Body of pancreas (tissue), 4 donors: ENCODE measurements at regions not wholly inside any gene's neighbourhood (a gene's known extent, or its start where the extent isn't known, plus 50 kb on each side); places are given as distances from the start of the nearest gene placed in this dataset.
A peak's percentile ranks its signal among the peaks of the same experiment; 100 is the strongest.

Experiments used
- ATAC-seq: fragments of 150-250 bp; one replicate; pipeline ENCODE4 v1.9.1; 2016
- DNase-seq, 4 donors: peaks; one replicate each; pipeline ENCODE4 v3.0.0-alpha.2; 2019
- H3K27ac ChIP-seq, 4 donors: fragments of 200-600 bp; sonication (generic); 1 replicate in 3 of 4; 2 replicates in 1 of 4; pipeline versions ENCODE4 v1.5.1 to v1.6.1; 2016 to 2019; ENCODE audit warnings: mild to moderate bottlenecking in 1 of 4, mixed read lengths in 1 of 4, moderate library complexity in 1 of 4
- H3K27me3 ChIP-seq, 2 donors: fragments of 200-600 bp; sonication (generic); one replicate each; pipeline ENCODE4 v1.6.0; 2016; ENCODE audit warnings: mild to moderate bottlenecking in 1 of 2
- H3K36me3 ChIP-seq, 2 donors: fragments of 200-600 bp; sonication (generic); replicated peaks in 1 of 2; 2 replicates each; pipeline ENCODE4 v1.5.1; 2016; ENCODE audit warnings: low read depth in 2 of 2; ENCODE audit not compliant: insufficient read depth in 1 of 2
- H3K4me1 ChIP-seq: fragments of 200-600 bp; sonication (generic); one replicate; pipeline ENCODE4 v1.6.0; 2016
- H3K4me3 ChIP-seq, 2 donors: fragments of 200-600 bp; sonication (generic); 1 replicate in 1 of 2; 2 replicates in 1 of 2; pipeline ENCODE4 v1.5.1; 2016 to 2019
- H3K9me3 ChIP-seq, 3 donors: fragments of 200-600 bp; sonication (generic); 1 replicate in 2 of 3; 2 replicates in 1 of 3; pipeline ENCODE4 v1.5.1; 2016
- POLR2A ChIP-seq, 3 donors: fragments of 450-650 bp; IDR thresholded peaks; one replicate each; pipeline ENCODE4 v1.6.1; 2016; ENCODE audit warnings: antibody characterized with exemption in 3 of 3, mild to moderate bottlenecking in 2 of 3
- WGBS, 2 donors: methylation state at CpG; one replicate each; pipeline ENCODE4 v1.1.5; 2017; 5-methylcytosine and 5-hydroxymethylcytosine counted together
- intact Hi-C: fragments of 100-400 bp; cut with DNase I; formaldehyde crosslinking; loops from one replicate; pipeline ENCODE4 v1.15.1; 2023
- TF ChIP-seq, protein P1 (sequence below), 7 experiments: fragments of 450-650 bp in 4 of 7; fragments of 200-600 bp in 3 of 7; sonication (generic) in 3 of 7; IDR thresholded peaks; one replicate each; pipeline ENCODE4 v1.5.1; 2016 to 2019; ENCODE audit warnings: antibody characterized with exemption in 7 of 7

DNA sequence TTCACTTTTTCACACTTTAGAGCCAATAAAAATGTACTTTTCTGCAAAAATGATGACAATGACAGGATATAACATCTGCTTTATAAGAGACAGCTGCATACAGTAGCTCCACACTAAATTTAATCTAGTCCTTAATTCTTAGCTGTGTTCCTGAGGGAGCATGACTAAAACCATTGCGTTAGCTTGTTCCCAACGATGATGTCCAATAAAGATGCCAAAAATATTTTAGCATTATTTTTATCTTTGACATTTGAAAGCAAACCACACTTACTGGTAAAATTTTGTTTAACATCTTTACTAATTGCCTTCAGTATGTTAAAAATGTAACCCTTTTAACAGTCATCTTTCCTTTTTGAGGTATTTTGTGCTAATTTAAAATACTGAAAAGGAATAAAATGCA lies 382.7 kb downstream of the CHSY3 start:
- no peaks in the 10 kb centered on the region for H3K9me3 ChIP-seq
- no peak for DNase-seq
- H3K27me3 ChIP-seq, result no peaks in the 10 kb centered on the region
- no peak overlapping the region for H3K4me3 ChIP-seq
- TF ChIP-seq, protein P1, sequence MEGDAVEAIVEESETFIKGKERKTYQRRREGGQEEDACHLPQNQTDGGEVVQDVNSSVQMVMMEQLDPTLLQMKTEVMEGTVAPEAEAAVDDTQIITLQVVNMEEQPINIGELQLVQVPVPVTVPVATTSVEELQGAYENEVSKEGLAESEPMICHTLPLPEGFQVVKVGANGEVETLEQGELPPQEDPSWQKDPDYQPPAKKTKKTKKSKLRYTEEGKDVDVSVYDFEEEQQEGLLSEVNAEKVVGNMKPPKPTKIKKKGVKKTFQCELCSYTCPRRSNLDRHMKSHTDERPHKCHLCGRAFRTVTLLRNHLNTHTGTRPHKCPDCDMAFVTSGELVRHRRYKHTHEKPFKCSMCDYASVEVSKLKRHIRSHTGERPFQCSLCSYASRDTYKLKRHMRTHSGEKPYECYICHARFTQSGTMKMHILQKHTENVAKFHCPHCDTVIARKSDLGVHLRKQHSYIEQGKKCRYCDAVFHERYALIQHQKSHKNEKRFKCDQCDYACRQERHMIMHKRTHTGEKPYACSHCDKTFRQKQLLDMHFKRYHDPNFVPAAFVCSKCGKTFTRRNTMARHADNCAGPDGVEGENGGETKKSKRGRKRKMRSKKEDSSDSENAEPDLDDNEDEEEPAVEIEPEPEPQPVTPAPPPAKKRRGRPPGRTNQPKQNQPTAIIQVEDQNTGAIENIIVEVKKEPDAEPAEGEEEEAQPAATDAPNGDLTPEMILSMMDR (IDR thresholded peaks at IDR 0.05), result no peak
- no peak for TF ChIP-seq POLR2A (IDR thresholded peaks at IDR 0.05)
- ATAC-seq, result no peak
- intact Hi-C loops, result no loop called here
- H3K4me1 ChIP-seq, result no peaks in the 10 kb centered on the region
- WGBS, 2 donors, result 76 to 87% methylated on average over 2 of the region's 2 CpGs
- no peaks in the 10 kb centered on the region for H3K36me3 ChIP-seq
- no peak overlapping the region for H3K27ac ChIP-seq

GRCh38 chr5:130282049-130282448 lies 377.8 kb downstream of the CHSY3 start:
- DNase-seq, result peak in 1 of 4 donors; percentile 15
- WGBS, 2 donors, result 84 to 90% methylated on average over 1 of the region's 1 CpG
- no peaks in the 10 kb centered on the region for H3K27me3 ChIP-seq
- H3K4me3 ChIP-seq, result no peak overlapping the region
- peaks cover 12% of the 10 kb centered on the region for H3K4me1 ChIP-seq
- H3K36me3 ChIP-seq, result no peaks in the 10 kb centered on the region
- peak; percentile 21 for ATAC-seq
- no peaks in the 10 kb centered on the region for H3K9me3 ChIP-seq
- TF ChIP-seq POLR2A (IDR thresholded peaks at IDR 0.05), result no peak
- TF ChIP-seq, protein P1 (IDR thresholded peaks at IDR 0.05), result no peak
- intact Hi-C loops, result no loop called here
- H3K27ac ChIP-seq, result no peak overlapping the region

- Histone ChIP-seq H3K27ac (peak overlapping the region in 2 of 4 donors; percentile 41 to 47), H3K27me3 (no peaks in the 10 kb centered on the region), H3K4me3 (no peak overlapping the region), H3K4me1 (peaks cover 12% of the 10 kb centered on the region), H3K36me3 (no peaks in the 10 kb centered on the region), H3K9me3 (no peaks in the 10 kb centered on the region)
- TF ChIP-seq POLR2A (IDR thresholded peaks at IDR 0.05), result no peak
- TF ChIP-seq, protein P1 (IDR thresholded peaks at IDR 0.05), result no peak
- peak; percentile 26 to 55 (median 43) for DNase-seq
- intact Hi-C loops, result no loop called here
- ATAC-seq, result peak; percentile 91
- 46 to 51% methylated on average over 8 of the region's 8 CpGs for WGBS, 2 donors
Observed at GRCh38 chr5:130280528-130281217, 376.4 kb downstream of the CHSY3 start.

- Histone ChIP-seq H3K27ac (no peak overlapping the region), H3K27me3 (no peaks in the 10 kb centered on the region), H3K9me3 (no peaks in the 10 kb centered on the region), H3K36me3 (no peaks in the 10 kb centered on the region), H3K4me1 (peaks cover 12% of the 10 kb centered on the region), H3K4me3 (no peak overlapping the region)
- no peak for ATAC-seq
- WGBS, 2 donors, result 29 to 49% methylated on average over 1 of the region's 1 CpG
- no peak for TF ChIP-seq POLR2A (IDR thresholded peaks at IDR 0.05)
- TF ChIP-seq, protein P1 (IDR thresholded peaks at IDR 0.05), result no peak
- no peak for DNase-seq
- intact Hi-C loops, result no loop called here
Observed at GRCh38 chr5:130279386-130279785, 375.1 kb downstream of the CHSY3 start.

GRCh38 chr5:130278136-130278535 lies 373.9 kb downstream of the CHSY3 start:
- DNase-seq (no peak), ATAC-seq (no peak)
- H3K4me3 ChIP-seq, result no peak overlapping the region
- H3K27ac ChIP-seq, result no peak overlapping the region
- H3K27me3 ChIP-seq, result no peaks in the 10 kb centered on the region
- H3K36me3 ChIP-seq, result no peaks in the 10 kb centered on the region
- H3K9me3 ChIP-seq, result no peaks in the 10 kb centered on the region
- 86 to 95% methylated on average over 4 to 8 of the region's 8 CpGs for WGBS, 2 donors
- TF ChIP-seq POLR2A (IDR thresholded peaks at IDR 0.05), result no peak
- TF ChIP-seq, protein P1 (IDR thresholded peaks at IDR 0.05), result no peak
- H3K4me1 ChIP-seq, result peaks cover 12% of the 10 kb centered on the region
- intact Hi-C loops, result no loop called here
